ENCODE measurements at regions not wholly inside any gene's neighbourhood (a gene's known extent, or its start where the extent isn't known, plus 50 kb on each side); places are given as distances from the start of the nearest gene placed in this dataset.
"Not testable (repeated sequence)": the region's sequence is repeated elsewhere in the genome, so short reads cannot be mapped to it uniquely, and the experiment has no call there.

DNA sequence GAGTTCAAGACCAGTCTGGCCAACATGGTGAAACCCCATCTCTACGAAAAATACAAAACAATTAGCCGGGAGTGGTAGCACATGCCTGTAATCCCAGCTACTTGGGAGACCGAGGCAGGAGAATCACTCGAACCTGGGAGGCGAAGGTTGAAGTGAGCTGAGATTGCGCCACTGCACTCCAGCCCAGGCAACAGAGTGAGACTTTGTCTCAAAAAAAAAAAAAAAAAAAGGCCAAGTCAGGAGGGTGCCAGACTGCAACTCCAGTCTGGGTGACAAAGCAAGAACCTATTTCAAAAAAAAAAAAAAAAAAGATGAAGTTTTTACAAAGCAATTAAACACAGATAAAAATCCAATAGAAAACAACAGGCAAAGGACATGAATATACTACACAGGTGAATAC, 59.1 kb upstream of the NOTCH2NLA start:
- intact Hi-C loops (cut with micrococcal nuclease); H3K4me3 ChIP-seq; POLR2A ChIA-PET; BruUV-seq (replicated peaks); H3K27ac ChIP-seq (ENCODE audit: extremely low read depth, low read depth, low read length); CTCF ChIA-PET (ENCODE audit: low intra/inter-chr PET ratio); H3K9ac ChIP-seq (ENCODE audit: insufficient read depth in 1 of 2, low read depth in 2 of 2, low read length in 2 of 2); H3K9me1 ChIP-seq (ENCODE audit: control insufficient read depth, insufficient read depth, low read length); DNase-seq (ENCODE audit: extremely low read depth in 1 of 4, low spot score in 3 of 4); H3K36me3 ChIP-seq (ENCODE audit: control insufficient read depth, insufficient read depth, low read length); H2AFZ ChIP-seq (ENCODE audit: low read depth, low read length); ATAC-seq; in situ Hi-C loops (cut with MboI); H3K27me3 ChIP-seq (ENCODE audit: control insufficient read depth in 2 of 2, insufficient read depth in 2 of 2, low read length in 2 of 2); H4K20me1 ChIP-seq (replicated peaks; ENCODE audit: control insufficient read depth, insufficient read depth, low read length); H3K9me3 ChIP-seq (replicated peaks; ENCODE audit: control insufficient read depth, insufficient read depth, low read depth, low read length); FAIRE-seq; H3K4me1 ChIP-seq (replicated peaks in 1 of 2; ENCODE audit: control insufficient read depth in 2 of 2, insufficient read depth in 2 of 2, low read length in 2 of 2); H3K4me2 ChIP-seq (ENCODE audit: insufficient read depth, low read length); H3K79me2 ChIP-seq (ENCODE audit: control insufficient read depth, insufficient read depth, low read length): not testable (repeated sequence)
- WGBS (ENCODE audit: insufficient coverage, low coverage, missing lambda C conversion rate), result no CpG with 5 or more reads among the region's 6 CpGs

DNA sequence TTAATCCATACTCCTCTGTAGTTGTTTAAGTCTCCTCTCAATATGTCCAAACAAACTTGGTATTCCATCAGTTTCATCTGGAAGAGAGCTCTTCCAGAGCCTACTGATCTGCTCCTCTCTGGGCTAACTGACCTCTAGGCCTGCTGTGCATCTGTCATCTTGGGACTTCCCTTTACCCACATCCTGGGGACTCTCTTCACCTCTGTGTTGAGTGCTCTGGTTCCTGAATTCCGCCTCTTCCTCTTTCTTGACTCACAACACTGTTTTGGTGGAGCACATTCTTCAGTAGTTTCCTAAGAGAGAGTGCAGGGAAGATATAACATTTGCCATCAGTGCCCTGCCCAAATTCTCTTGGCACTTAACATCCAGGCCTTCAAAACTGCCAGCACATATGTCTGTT, 55.9 kb upstream of the NOTCH2NLA start:
- DNase-seq (ENCODE audit: extremely low read depth in 1 of 4, low spot score in 3 of 4); POLR2A ChIA-PET; H3K27ac ChIP-seq (ENCODE audit: extremely low read depth, low read depth, low read length); H3K4me3 ChIP-seq; H3K4me2 ChIP-seq (ENCODE audit: insufficient read depth, low read length); H2AFZ ChIP-seq (ENCODE audit: low read depth, low read length); intact Hi-C loops (cut with micrococcal nuclease); H4K20me1 ChIP-seq (replicated peaks; ENCODE audit: control insufficient read depth, insufficient read depth, low read length); H3K27me3 ChIP-seq (ENCODE audit: control insufficient read depth in 2 of 2, insufficient read depth in 2 of 2, low read length in 2 of 2); H3K79me2 ChIP-seq (ENCODE audit: control insufficient read depth, insufficient read depth, low read length); H3K36me3 ChIP-seq (ENCODE audit: control insufficient read depth, insufficient read depth, low read length); FAIRE-seq; in situ Hi-C loops (cut with MboI); H3K9me3 ChIP-seq (replicated peaks; ENCODE audit: control insufficient read depth, insufficient read depth, low read depth, low read length); H3K9me1 ChIP-seq (ENCODE audit: control insufficient read depth, insufficient read depth, low read length); CTCF ChIA-PET (ENCODE audit: low intra/inter-chr PET ratio); BruUV-seq (replicated peaks); H3K4me1 ChIP-seq (replicated peaks in 1 of 2; ENCODE audit: control insufficient read depth in 2 of 2, insufficient read depth in 2 of 2, low read length in 2 of 2); H3K9ac ChIP-seq (ENCODE audit: insufficient read depth in 1 of 2, low read depth in 2 of 2, low read length in 2 of 2): not testable (repeated sequence)
- WGBS (ENCODE audit: insufficient coverage, low coverage, missing lambda C conversion rate), result no CpG with 5 or more reads among the region's 1 CpG
- peak; percentile 40; the same call in 1 of the 3 replicates for ATAC-seq

DNA sequence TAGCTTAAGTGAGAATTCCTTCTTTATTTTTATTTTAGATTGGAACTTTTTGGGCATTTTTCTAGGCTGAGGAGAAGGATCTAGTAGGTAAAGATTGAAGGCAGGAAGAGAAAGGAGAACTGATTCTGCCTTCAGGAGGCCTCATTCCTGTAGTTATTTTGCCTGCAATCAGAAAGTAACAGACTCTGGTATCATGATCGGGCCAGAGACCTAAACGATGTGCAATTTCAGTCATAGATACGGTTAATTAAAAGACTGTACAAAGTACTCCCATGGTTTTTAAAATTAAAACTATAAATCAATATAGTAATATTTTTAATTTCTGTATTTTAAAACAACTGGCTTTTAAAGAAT, 54.7 kb upstream of the NOTCH2NLA start:
- H3K27me3 ChIP-seq (ENCODE audit: control insufficient read depth in 2 of 2, insufficient read depth in 2 of 2, low read length in 2 of 2); H3K36me3 ChIP-seq (ENCODE audit: control insufficient read depth, insufficient read depth, low read length); H4K20me1 ChIP-seq (replicated peaks; ENCODE audit: control insufficient read depth, insufficient read depth, low read length); H3K9ac ChIP-seq (ENCODE audit: insufficient read depth in 1 of 2, low read depth in 2 of 2, low read length in 2 of 2); H3K4me2 ChIP-seq (ENCODE audit: insufficient read depth, low read length); intact Hi-C loops (cut with micrococcal nuclease); H3K4me3 ChIP-seq; H3K9me3 ChIP-seq (replicated peaks; ENCODE audit: control insufficient read depth, insufficient read depth, low read depth, low read length); H3K9me1 ChIP-seq (ENCODE audit: control insufficient read depth, insufficient read depth, low read length); H2AFZ ChIP-seq (ENCODE audit: low read depth, low read length); in situ Hi-C loops (cut with MboI); H3K79me2 ChIP-seq (ENCODE audit: control insufficient read depth, insufficient read depth, low read length); H3K27ac ChIP-seq (ENCODE audit: extremely low read depth, low read depth, low read length); BruUV-seq (replicated peaks); FAIRE-seq; POLR2A ChIA-PET; DNase-seq (ENCODE audit: extremely low read depth in 1 of 4, low spot score in 3 of 4); H3K4me1 ChIP-seq (replicated peaks in 1 of 2; ENCODE audit: control insufficient read depth in 2 of 2, insufficient read depth in 2 of 2, low read length in 2 of 2); CTCF ChIA-PET (ENCODE audit: low intra/inter-chr PET ratio): not testable (repeated sequence)
- no CpG with 5 or more reads among the region's 3 CpGs for WGBS (ENCODE audit: insufficient coverage, low coverage, missing lambda C conversion rate)
- ATAC-seq, result 0 out of 3 replicates have a peak, but pooled peaks have one; percentile 35

DNA sequence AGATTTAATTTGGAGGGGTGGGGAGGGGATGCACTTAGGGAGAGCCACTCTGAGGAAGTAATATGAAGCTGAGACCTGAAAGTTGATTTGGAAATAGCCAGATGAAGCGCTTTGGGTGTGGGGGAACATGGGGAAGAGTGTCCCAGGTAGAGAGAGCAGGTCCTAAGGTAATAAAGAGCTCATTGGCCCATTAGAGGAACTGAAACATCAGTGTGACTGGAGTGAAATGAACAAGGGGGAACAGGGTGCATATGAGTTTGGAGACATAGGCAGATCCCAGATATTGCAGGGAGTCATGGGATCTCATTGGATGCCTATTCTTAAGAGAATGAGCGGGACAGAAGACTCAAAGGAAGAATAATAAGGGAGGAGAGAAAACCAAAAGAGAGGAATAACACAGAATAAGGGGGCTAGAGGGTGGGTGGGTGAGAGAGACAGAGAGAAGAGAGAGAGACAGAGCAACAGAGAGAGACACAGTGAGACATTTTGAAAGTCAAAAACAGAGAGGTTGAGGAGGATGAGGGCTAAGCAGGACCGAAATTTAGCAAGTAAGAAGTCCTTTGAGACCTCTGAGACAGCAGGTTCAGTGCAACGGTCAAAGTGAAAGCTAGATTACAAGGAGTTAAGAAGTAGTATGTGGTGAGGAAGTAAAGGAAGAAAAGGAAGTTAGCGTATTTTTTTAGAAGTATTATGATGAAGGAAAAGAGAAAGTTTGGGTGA, 54.1 kb upstream of the NOTCH2NLA start:
- in situ Hi-C loops (cut with MboI); H3K4me1 ChIP-seq (replicated peaks in 1 of 2; ENCODE audit: control insufficient read depth in 2 of 2, insufficient read depth in 2 of 2, low read length in 2 of 2); H3K9me3 ChIP-seq (replicated peaks; ENCODE audit: control insufficient read depth, insufficient read depth, low read depth, low read length); intact Hi-C loops (cut with micrococcal nuclease); H3K4me3 ChIP-seq; H3K79me2 ChIP-seq (ENCODE audit: control insufficient read depth, insufficient read depth, low read length); H3K27me3 ChIP-seq (ENCODE audit: control insufficient read depth in 2 of 2, insufficient read depth in 2 of 2, low read length in 2 of 2); H4K20me1 ChIP-seq (replicated peaks; ENCODE audit: control insufficient read depth, insufficient read depth, low read length); BruUV-seq (replicated peaks); H3K9ac ChIP-seq (ENCODE audit: insufficient read depth in 1 of 2, low read depth in 2 of 2, low read length in 2 of 2); H3K4me2 ChIP-seq (ENCODE audit: insufficient read depth, low read length); H3K36me3 ChIP-seq (ENCODE audit: control insufficient read depth, insufficient read depth, low read length); H3K9me1 ChIP-seq (ENCODE audit: control insufficient read depth, insufficient read depth, low read length); FAIRE-seq; H3K27ac ChIP-seq (ENCODE audit: extremely low read depth, low read depth, low read length); POLR2A ChIA-PET; DNase-seq (ENCODE audit: extremely low read depth in 1 of 4, low spot score in 3 of 4); H2AFZ ChIP-seq (ENCODE audit: low read depth, low read length); CTCF ChIA-PET (ENCODE audit: low intra/inter-chr PET ratio): not testable (repeated sequence)
- WGBS (ENCODE audit: insufficient coverage, low coverage, missing lambda C conversion rate), result no CpG with 5 or more reads among the region's 5 CpGs
- ATAC-seq, result peak; percentile 65

All from K562 (cell line).